Ecto neural progenitor cell (in vitro differentiated cells): ENCODE measurements at regions not wholly inside any gene's neighbourhood (a gene's known extent, or its start where the extent isn't known, plus 50 kb on each side); places are given as distances from the start of the nearest gene placed in this dataset.
"Not testable (repeated sequence)": the region's sequence is repeated elsewhere in the genome, so short reads cannot be mapped to it uniquely, and the experiment has no call there.

Experiments
- DNase-seq: peaks from one replicate; pipeline ENCODE4 v3.0.0-alpha.2; 2018; ENCODE audit warnings: low spot score

DNA sequence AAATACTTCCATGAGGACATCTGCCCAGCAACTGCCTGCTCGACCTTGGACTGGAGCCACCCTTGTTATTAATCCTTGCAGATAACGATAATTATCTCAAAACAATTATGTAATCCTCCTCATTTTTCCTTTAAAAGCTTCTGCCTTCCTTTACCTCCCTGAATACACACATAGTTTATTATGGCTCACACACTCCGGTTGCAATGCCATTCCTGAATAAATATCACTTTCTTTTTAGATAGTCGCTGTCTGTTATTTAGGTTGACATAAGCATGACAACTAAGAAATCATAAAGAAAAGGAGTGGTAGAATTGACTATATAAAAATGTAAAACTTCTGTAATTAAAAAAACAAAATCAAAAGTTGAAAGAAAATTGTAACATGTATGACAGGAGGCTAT, 64.8 kb downstream of the B4GALT7 start:
- not testable (repeated sequence) for DNase-seq

DNA sequence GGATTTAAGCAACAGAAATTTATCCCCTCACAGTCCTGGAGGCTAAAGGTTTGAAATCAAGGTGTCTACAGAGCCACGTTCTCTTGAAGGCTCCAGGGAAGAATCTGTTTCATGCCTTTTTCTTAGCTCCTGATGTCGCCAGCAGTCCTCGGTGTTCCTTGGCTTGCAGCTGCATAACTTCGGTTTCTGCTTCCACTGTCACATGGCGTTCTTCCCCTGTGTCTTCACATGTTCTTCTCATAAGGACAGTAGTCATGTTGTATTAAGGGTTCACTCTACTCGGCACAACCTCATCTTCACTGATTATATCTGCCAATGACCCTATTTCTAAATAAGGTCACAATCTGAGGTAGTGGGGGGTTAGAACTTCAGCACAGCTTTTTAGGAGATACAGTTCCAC, 65.2 kb downstream of the B4GALT7 start:
- DNase-seq = not testable (repeated sequence)

DNA sequence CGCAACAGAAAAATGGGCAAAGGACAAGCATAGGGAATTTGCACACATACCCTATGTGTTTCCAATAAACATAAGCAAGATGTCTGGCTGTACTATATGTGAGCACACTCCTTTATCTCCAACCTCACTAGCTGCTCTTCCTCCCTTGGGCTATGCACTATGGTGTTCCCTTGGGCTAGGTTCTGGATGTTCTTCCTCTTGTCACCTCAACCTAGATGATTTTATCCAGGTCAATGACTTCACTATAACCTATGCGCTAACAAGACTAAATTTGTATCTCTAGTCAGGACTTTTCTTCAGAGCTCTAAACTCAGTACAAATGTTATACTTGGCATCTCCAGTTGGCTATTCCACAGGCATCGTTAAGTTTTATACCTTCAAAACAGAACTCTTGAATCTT, 66.0 kb downstream of the B4GALT7 start:
- DNase-seq = not testable (repeated sequence)

DNA sequence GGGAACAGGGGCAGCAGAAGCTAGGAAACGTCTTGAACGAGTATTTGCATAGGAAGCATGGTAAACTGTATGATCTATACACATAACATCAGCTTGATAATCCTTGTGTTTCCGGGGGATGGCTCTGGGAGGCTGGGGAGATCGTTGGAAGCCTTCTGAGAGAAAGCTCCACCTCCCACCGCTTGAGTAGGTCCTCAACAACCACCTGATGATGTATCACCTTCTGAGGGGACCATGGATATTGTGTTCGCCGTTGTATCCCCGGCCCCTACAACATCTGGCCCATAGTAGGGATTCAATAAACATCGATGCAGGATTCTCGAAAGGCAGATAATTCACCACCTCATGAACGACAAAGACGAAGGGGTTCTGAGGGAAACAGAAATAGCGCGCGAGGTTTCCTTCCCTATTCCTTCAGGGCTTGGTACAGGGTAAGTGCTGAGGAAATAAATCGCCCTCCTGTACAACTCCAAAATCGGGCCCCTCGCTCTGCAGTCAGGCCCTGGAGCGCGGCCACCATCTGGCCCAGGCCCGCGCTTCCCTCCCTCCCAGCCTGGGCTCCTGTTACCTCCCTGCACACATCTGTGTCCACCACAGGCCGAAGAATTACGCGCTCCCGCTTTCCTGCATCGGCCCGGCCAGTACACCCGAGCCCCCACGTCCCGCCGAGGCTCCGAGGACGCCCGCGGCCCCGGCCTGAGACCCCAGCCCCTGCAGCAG, 71.3 kb downstream of the B4GALT7 start:
- DNase-seq = not testable (repeated sequence)

DNA sequence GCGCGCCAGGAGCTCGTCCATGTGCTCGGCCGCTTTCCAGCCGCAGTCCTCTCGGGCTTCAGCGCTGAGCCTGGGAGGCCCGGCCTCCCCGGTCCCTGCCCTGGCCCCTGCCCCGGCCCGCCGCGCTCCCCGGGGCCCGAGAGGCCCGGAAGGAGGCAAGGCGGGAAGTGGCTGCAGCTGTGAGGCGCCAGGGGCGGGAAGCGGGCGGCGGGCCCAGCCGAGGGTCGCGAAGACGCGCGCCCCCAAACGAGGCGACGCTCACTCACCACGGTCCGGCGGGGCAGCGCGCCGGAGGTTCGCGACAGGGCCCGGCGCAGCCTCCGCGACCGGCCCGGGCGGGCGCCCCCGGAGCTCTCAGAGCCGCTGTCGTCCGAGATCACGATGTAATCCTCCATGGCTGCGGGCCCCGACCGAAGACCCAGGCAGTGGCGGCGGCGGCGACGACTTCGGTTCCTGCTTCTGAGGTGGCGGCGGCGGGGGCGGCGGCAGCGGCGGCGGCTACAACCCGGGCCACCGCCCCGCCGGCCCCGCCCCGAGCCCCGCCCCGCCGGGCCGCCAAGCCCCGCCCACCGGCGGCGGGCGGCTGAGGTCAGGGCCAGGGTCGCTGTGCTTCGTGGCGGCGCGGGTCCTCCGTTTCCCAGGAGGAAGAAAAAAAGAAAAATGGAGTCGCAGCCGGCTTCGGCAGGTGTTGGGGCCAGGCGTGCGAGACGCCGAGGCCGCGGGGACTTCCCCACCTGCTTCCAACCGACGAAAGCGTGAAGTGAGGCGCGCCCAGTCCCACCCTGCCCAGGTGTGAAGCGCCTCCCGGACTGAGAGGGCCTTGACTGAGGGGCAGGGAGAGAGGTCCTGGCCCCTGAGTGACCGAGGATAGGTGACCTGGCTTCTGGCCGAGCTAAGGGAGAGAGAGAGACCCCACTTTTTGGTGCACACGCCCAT, 72.1 kb downstream of the B4GALT7 start:
- DNase-seq = peak; percentile 81
